HCT116 (cell line): ENCODE measurements at regions not wholly inside any gene's neighbourhood (a gene's known extent, or its start where the extent isn't known, plus 50 kb on each side); places are given as distances from the start of the nearest gene placed in this dataset.

Experiments
- ATAC-seq: fragments of 200-7000 bp; cut with Tn5 transposase; 2 replicates; pipeline ENCODE4 v1.9.1; 2020; ENCODE audit warnings: mild to moderate bottlenecking, moderate library complexity
- BruUV-seq: library from RNA; stranded (reverse); fragments of 400-500 nt; replicated peaks from 2 replicates; lab custom pipeline; 2021; lab: Mats Ljungman, UMichigan
- CTCF ChIA-PET: fragments of 300-600 bp; sonication (Branson Sonifier 250); formaldehyde crosslinking; loops from one replicate; lab custom pipeline; 2021; ENCODE audit warnings: antibody characterized with exemption; lab: Charles Lee
- POLR2A ChIA-PET: fragments of 300-600, 350-600 bp; sonication (Branson Sonifier 250); formaldehyde crosslinking; loops from one replicate; lab custom pipeline; 2021; ENCODE audit warnings: antibody characterized with exemption; lab: Charles Lee
- RAD21 ChIA-PET, 2 experiments: fragments of 300-600 bp; sonication (Branson Sonifier 250); formaldehyde crosslinking; loops; one replicate each; lab custom pipeline; 2023; ENCODE audit warnings: low total read pairs in 2 of 2; ENCODE audit not compliant: uncharacterized antibody in 2 of 2, unreplicated experiment in 2 of 2, low non-redundant PET in 1 of 2; lab: Charles Lee
- DNase-seq: peaks from one replicate; pipeline ENCODE4 v3.0.0-alpha.2; 2010; ENCODE audit warnings: low read depth, low spot score
- H2AFZ ChIP-seq: fragments of 200-600 bp; shearing (Covaris generic), sonication (generic); 2 replicates; pipeline ENCODE4 v1.6.1; 2017; ENCODE audit warnings: low read depth, mixed run types, mixed read lengths, antibody characterized with exemption, low read length; ENCODE audit not compliant: poor library complexity, severe bottlenecking
- H3K27ac ChIP-seq: 2 replicates; pipeline ENCODE4 v1.5.1; 2012; ENCODE audit warnings: low read depth, low read length
- H3K27me3 ChIP-seq: fragments of 200-600 bp; sonication (generic); 2 replicates; pipeline ENCODE4 v1.6.1; 2016; ENCODE audit warnings: mixed run types, low read length, mixed read lengths; ENCODE audit not compliant: insufficient read depth
- H3K36me3 ChIP-seq, 2 experiments: fragments of 200-500 bp in 1 of 2; fragments of 200-600 bp in 1 of 2; sonication (Bioruptor generic) in 1 of 2; sonication (generic) in 1 of 2; 2 replicates each; pipeline versions ENCODE4 v1.5.1 to v1.6.1; 2014 to 2016; ENCODE audit warnings: low read length in 2 of 2, inconsistent platforms in 1 of 2, mixed read lengths in 1 of 2, mixed run types in 1 of 2; ENCODE audit not compliant: insufficient read depth in 2 of 2, control insufficient read depth in 1 of 2
- H3K4me1 ChIP-seq, 2 experiments: fragments of 200-600 bp in 1 of 2; sonication (generic) in 1 of 2; 2 replicates each; pipeline versions ENCODE4 v1.5.1 to v1.6.1; 2012 to 2017; ENCODE audit warnings: low read length in 2 of 2, inconsistent platforms in 1 of 2, mild to moderate bottlenecking in 1 of 2, mixed read lengths in 1 of 2, mixed run types in 1 of 2, moderate library complexity in 1 of 2; ENCODE audit not compliant: insufficient read depth in 2 of 2, control insufficient read depth in 1 of 2
- H3K4me2 ChIP-seq: fragments of 200-600 bp; sonication (generic); 2 replicates; pipeline ENCODE4 v1.6.1; 2017; ENCODE audit warnings: mixed run types, low read length, mixed read lengths
- H3K4me3 ChIP-seq, 2 experiments: fragments of 200-600 bp in 1 of 2; sonication (generic) in 1 of 2; replicated peaks in 1 of 2; 2 replicates each; pipeline ENCODE4 v1.5.1; 2011 to 2016; ENCODE audit warnings: low read length in 2 of 2, control low read depth in 1 of 2, low read depth in 1 of 2, mild to moderate bottlenecking in 1 of 2, mixed read lengths in 1 of 2, mixed run types in 1 of 2
- H3K79me2 ChIP-seq: fragments of 200-600 bp; sonication (generic); 2 replicates; pipeline ENCODE4 v1.6.1; 2017; ENCODE audit warnings: mild to moderate bottlenecking, mixed run types, low read length, moderate library complexity, mixed read lengths; ENCODE audit not compliant: insufficient read depth
- H3K9ac ChIP-seq: fragments of 200-600 bp; sonication (generic); 2 replicates; pipeline ENCODE4 v1.6.1; 2016; ENCODE audit warnings: low read length, mixed read lengths
- H3K9me2 ChIP-seq: fragments of 200-600 bp; sonication (generic), shearing (Covaris generic); 2 replicates; pipeline ENCODE4 v1.6.1; 2017; ENCODE audit warnings: mixed run types, mild to moderate bottlenecking, moderate library complexity; ENCODE audit not compliant: insufficient read depth
- H3K9me3 ChIP-seq, 2 experiments: fragments of 200-500 bp in 1 of 2; fragments of 200-600 bp in 1 of 2; sonication (Bioruptor generic) in 1 of 2; sonication (generic) in 1 of 2; 2 replicates each; pipeline ENCODE4 v1.6.1; 2014 to 2017; ENCODE audit warnings: low read length in 2 of 2, mixed read lengths in 2 of 2, inconsistent platforms in 1 of 2, low read depth in 1 of 2, mild to moderate bottlenecking in 1 of 2, mixed run types in 1 of 2, moderate library complexity in 1 of 2; ENCODE audit not compliant: control insufficient read depth in 1 of 2, insufficient read depth in 1 of 2
- H4K20me1 ChIP-seq: fragments of 200-600 bp; sonication (generic), shearing (Covaris generic); 2 replicates; pipeline ENCODE4 v1.6.1; 2017; ENCODE audit warnings: mixed run types, mild to moderate bottlenecking, moderate library complexity; ENCODE audit not compliant: insufficient read depth
- ATF3 ChIP-seq: IDR thresholded peaks from 2 replicates; pipeline ENCODE4 v1.6.1; 2012
- CEBPB ChIP-seq: IDR thresholded peaks from 2 replicates; pipeline ENCODE4 v1.6.1; 2012; ENCODE audit warnings: low read depth
- CTCF ChIP-seq, 3 experiments: fragments of 200-600 bp in 1 of 3; sonication (generic) in 1 of 3; IDR thresholded peaks in 2 of 3; conservative IDR thresholded peaks in 1 of 3; 2 replicates each; pipeline ENCODE4 v1.5.1; 2012 to 2017; ENCODE audit warnings: low read depth in 2 of 3, low read length in 2 of 3, antibody characterized with exemption in 1 of 3, borderline replicate concordance in 1 of 3, control low read depth in 1 of 3, mild to moderate bottlenecking in 1 of 3, mixed read lengths in 1 of 3, mixed run types in 1 of 3, moderate library complexity in 1 of 3; ENCODE audit not compliant: insufficient read depth in 1 of 3
- ELF1 ChIP-seq: IDR thresholded peaks from 2 replicates; pipeline ENCODE4 v1.6.1; 2012; ENCODE audit warnings: low read depth, borderline replicate concordance
- EZH2 ChIP-seq: fragments of 200-600 bp; sonication (generic); IDR thresholded peaks from 2 replicates; pipeline ENCODE4 v1.6.1; 2017; ENCODE audit warnings: antibody characterized with exemption, mixed run types
- EZH2phosphoT487 ChIP-seq: fragments of 200-600 bp; IDR thresholded peaks from 2 replicates; pipeline ENCODE4 v1.6.1; 2018; ENCODE audit warnings: antibody characterized with exemption, borderline replicate concordance
- JUND ChIP-seq: IDR thresholded peaks from 2 replicates; pipeline ENCODE4 v1.6.1; 2012
- SP1 ChIP-seq: IDR thresholded peaks from 2 replicates; pipeline ENCODE4 v1.6.1; 2012; ENCODE audit warnings: low read depth
- TCF7L2 ChIP-seq: IDR thresholded peaks from 2 replicates; pipeline ENCODE4 v1.7.0; 2011; ENCODE audit warnings: borderline replicate concordance, inconsistent platforms; ENCODE audit not compliant: insufficient read depth, insufficient read length; ENCODE audit errors: extremely low read depth
- YY1 ChIP-seq: IDR thresholded peaks from 2 replicates; pipeline ENCODE4 v1.6.1; 2011; ENCODE audit warnings: low read length, low read depth, moderate library complexity, mild to moderate bottlenecking; ENCODE audit not compliant: insufficient replicate concordance; ENCODE audit errors: extremely low read depth
- ZBTB33 ChIP-seq: IDR thresholded peaks from 2 replicates; pipeline ENCODE4 v1.6.1; 2011; ENCODE audit warnings: mild to moderate bottlenecking, low read length, moderate library complexity; ENCODE audit not compliant: insufficient replicate concordance; ENCODE audit errors: extremely low read depth
- ZFX ChIP-seq: fragments of 450-650 bp; IDR thresholded peaks from 2 replicates; pipeline ENCODE4 v1.6.1; 2017
- ZNF274 ChIP-seq: fragments of 200-500 bp; sonication (Bioruptor generic); IDR thresholded peaks from 2 replicates; pipeline ENCODE4 v1.6.1; 2014; ENCODE audit warnings: mild to moderate bottlenecking, low read depth, low read length, inconsistent platforms
- intact Hi-C: fragments of 100-400 bp; cut with micrococcal nuclease; formaldehyde crosslinking; loops from 2 replicates; pipeline ENCODE4 v1.10.0; 2022

GRCh38 chr3:145177828-145178227 is 983.2 kb downstream of the PLOD2 start:
- Histone ChIP-seq H3K4me1 (no peaks in the 10 kb centered on the region), H3K27me3 (no peaks in the 10 kb centered on the region), H3K4me2 (no peak overlapping the region), H3K4me3 (no peak overlapping the region), H3K36me3 (no peaks in the 10 kb centered on the region), H3K9me2 (no peaks in the 10 kb centered on the region), H3K9me3 (no peaks in the 10 kb centered on the region), H3K9ac (no peak overlapping the region), H4K20me1 (no peaks in the 10 kb centered on the region), H3K79me2 (no peaks in the 10 kb centered on the region), H2AFZ (no peak overlapping the region), H3K27ac (no peak overlapping the region)
- intact Hi-C loops = no loop called here
- ChIA-PET CTCF (no interaction called here), RAD21 (no interaction called here), POLR2A (no interaction called here)
- no peak for ATAC-seq
- no peak for DNase-seq
- BruUV-seq = no TSS peak
- TF ChIP-seq CTCF (IDR thresholded peaks at IDR 0.05 in 2 of 3, conservative IDR thresholded peaks at IDR 0.05 in 1 of 3; ENCODE audit: borderline replicate concordance in 1 of 3, insufficient read depth in 1 of 3, low read depth in 2 of 3, low read length in 2 of 3) = no peak
- no peak for TF ChIP-seq EZH2phosphoT487
- no peak for TF ChIP-seq YY1
- no peak for TF ChIP-seq ATF3
- TF ChIP-seq SP1 = no peak
- no peak for TF ChIP-seq ELF1
- no peak for TF ChIP-seq TCF7L2
- TF ChIP-seq CEBPB = no peak
- TF ChIP-seq JUND = no peak
- no peak for TF ChIP-seq ZNF274
- no peak for TF ChIP-seq ZFX
- no peak for TF ChIP-seq ZBTB33
- no peak for TF ChIP-seq EZH2
